GM23248 (cell line): ENCODE measurements at regions not wholly inside any gene's neighbourhood (a gene's known extent, or its start where the extent isn't known, plus 50 kb on each side); places are given as distances from the start of the nearest gene placed in this dataset.
"Not testable (repeated sequence)": the region's sequence is repeated elsewhere in the genome, so short reads cannot be mapped to it uniquely, and the experiment has no call there.

Experiments
- DNase-seq: peaks from one replicate; pipeline ENCODE4 v3.0.0-alpha.2; 2015
- H2AFZ ChIP-seq: fragments of 200-600 bp; sonication (generic); 2 replicates; pipeline ENCODE4 v1.6.1; 2016; ENCODE audit warnings: antibody characterized with exemption
- H3F3A ChIP-seq: fragments of 200-600 bp; sonication (generic); 2 replicates; pipeline ENCODE4 v1.6.1; 2016; ENCODE audit warnings: mild to moderate bottlenecking, antibody characterized with exemption, mixed run types; ENCODE audit not compliant: insufficient read depth
- H3K27ac ChIP-seq: fragments of 200-600 bp; sonication (generic); 2 replicates; pipeline ENCODE4 v1.5.1; 2016; ENCODE audit warnings: mild to moderate bottlenecking
- H3K27me3 ChIP-seq: fragments of 200-600 bp; sonication (generic); replicated peaks from 2 replicates; pipeline ENCODE4 v1.6.1; 2016; ENCODE audit warnings: mild to moderate bottlenecking; ENCODE audit not compliant: insufficient read depth
- H3K36me3 ChIP-seq: fragments of 200-600 bp; sonication (generic); 2 replicates; pipeline ENCODE4 v1.6.1; 2016; ENCODE audit warnings: low read depth, mild to moderate bottlenecking
- H3K4me1 ChIP-seq: fragments of 200-600 bp; sonication (generic); 2 replicates; pipeline ENCODE4 v1.6.1; 2016; ENCODE audit warnings: mild to moderate bottlenecking; ENCODE audit not compliant: insufficient read depth
- H3K4me2 ChIP-seq: fragments of 200-600 bp; sonication (generic); one replicate; pipeline ENCODE4 v1.6.1; 2016; ENCODE audit warnings: mild to moderate bottlenecking; ENCODE audit not compliant: unreplicated experiment
- H3K4me3 ChIP-seq: fragments of 200-600 bp; sonication (generic); 2 replicates; pipeline ENCODE4 v1.5.1; 2016; ENCODE audit warnings: mild to moderate bottlenecking
- H3K79me2 ChIP-seq: fragments of 200-600 bp; sonication (generic); 2 replicates; pipeline ENCODE4 v1.6.1; 2016; ENCODE audit warnings: mild to moderate bottlenecking; ENCODE audit not compliant: insufficient read depth
- H3K9ac ChIP-seq: fragments of 200-600 bp; sonication (generic); 2 replicates; pipeline ENCODE4 v1.6.1; 2016; ENCODE audit warnings: mild to moderate bottlenecking
- H3K9me2 ChIP-seq: fragments of 200-600 bp; sonication (generic); 2 replicates; pipeline ENCODE4 v1.6.1; 2016; ENCODE audit warnings: mixed run types, mild to moderate bottlenecking, moderate library complexity; ENCODE audit not compliant: insufficient read depth
- H3K9me3 ChIP-seq: fragments of 200-600 bp; sonication (generic); one replicate; pipeline ENCODE4 v1.6.1; 2017; ENCODE audit warnings: low read depth
- H4K20me1 ChIP-seq: fragments of 200-600 bp; sonication (generic); 2 replicates; pipeline ENCODE4 v1.6.0; 2016; ENCODE audit not compliant: insufficient read depth
- EZH2 ChIP-seq: fragments of 200-600 bp; sonication (generic); IDR thresholded peaks from 2 replicates; pipeline ENCODE4 v1.6.1; 2018; ENCODE audit warnings: antibody characterized with exemption, mild to moderate bottlenecking; ENCODE audit not compliant: insufficient read depth, poor library complexity, severe bottlenecking
- EZH2phosphoT487 ChIP-seq: fragments of 200-600 bp; sonication (generic); IDR thresholded peaks from 2 replicates; pipeline ENCODE4 v1.6.1; 2018; ENCODE audit warnings: antibody characterized with exemption, moderate library complexity, mild to moderate bottlenecking, low read depth; ENCODE audit not compliant: insufficient read depth
- WGBS, 2 experiments: methylation state at CpG; one replicate each; pipeline ENCODE4 v1.1.6; 2015 to 2017; ENCODE audit warnings: low lambda C conversion rate in 2 of 2, low coverage in 1 of 2; ENCODE audit errors: missing lambda C conversion rate in 2 of 2; 5-methylcytosine and 5-hydroxymethylcytosine counted together
- in situ Hi-C: fragments of 300-500 bp; cut with MboI; formaldehyde crosslinking; loops from 2 replicates; pipeline ENCODE4 v1.15.0; 2020

DNA sequence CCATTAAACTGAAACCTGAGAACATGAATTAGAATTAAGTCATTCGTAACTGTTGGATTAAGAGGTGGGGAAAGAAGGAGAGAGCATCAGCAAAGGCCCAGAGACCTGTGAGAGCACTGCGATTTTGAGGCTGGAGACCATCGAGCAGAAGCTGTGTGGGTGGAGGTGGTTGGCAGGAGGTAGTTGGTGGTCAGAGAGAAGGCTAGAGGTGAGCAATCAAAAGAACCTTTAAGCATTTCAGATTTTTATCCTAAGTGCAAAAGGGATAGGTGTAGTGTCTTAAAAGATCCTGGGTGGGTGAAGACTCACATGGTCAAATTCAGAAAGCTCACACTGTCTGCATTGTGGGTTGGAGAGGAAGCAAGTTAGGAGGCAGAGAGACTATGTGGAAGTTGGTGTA lies 65.1 kb upstream of the TEX264 start:
- no peak overlapping the region for H3K4me2 ChIP-seq
- in situ Hi-C loops, result no loop called here
- H4K20me1 ChIP-seq, result no peaks in the 10 kb centered on the region
- no peaks in the 10 kb centered on the region for H3K9me3 ChIP-seq
- no peak for DNase-seq
- no peaks in the 10 kb centered on the region for H3K9me2 ChIP-seq
- H3K27ac ChIP-seq, result no peak overlapping the region
- H3K36me3 ChIP-seq, result no peaks in the 10 kb centered on the region
- H3F3A ChIP-seq, result no peaks in the 10 kb centered on the region
- WGBS, 2 experiments, result 92 to 94% methylated on average over 3 of the region's 3 CpGs
- H3K4me3 ChIP-seq, result no peak overlapping the region
- no peaks in the 10 kb centered on the region for H3K4me1 ChIP-seq
- no peak overlapping the region for H2AFZ ChIP-seq
- no peak overlapping the region for H3K9ac ChIP-seq
- TF ChIP-seq EZH2, result no peak
- TF ChIP-seq EZH2phosphoT487, result no peak
- H3K27me3 ChIP-seq, result no peaks in the 10 kb centered on the region
- peaks cover 76% of the 10 kb centered on the region for H3K79me2 ChIP-seq

DNA sequence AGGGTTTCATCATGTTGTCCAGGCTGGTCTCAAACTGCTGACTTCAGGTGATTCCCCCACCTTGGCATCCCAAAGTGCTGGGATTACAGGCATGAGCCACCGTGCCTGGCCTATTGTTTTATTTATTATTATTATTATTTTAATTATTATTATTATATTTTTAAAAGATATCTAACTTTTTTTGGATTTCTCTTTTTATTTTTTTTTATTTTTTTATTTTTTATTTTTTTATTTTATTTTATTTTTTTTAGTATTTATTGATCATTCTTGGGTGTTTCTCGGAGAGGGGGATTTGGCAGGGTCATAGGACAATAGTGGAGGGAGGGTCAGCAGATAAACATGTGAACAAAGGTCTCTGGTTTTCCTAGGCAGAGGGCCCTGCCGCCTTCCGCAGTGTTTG lies 64.2 kb upstream of the TEX264 start:
- WGBS, 2 experiments, result 86 to 91% methylated on average over 4 of the region's 4 CpGs
- in situ Hi-C loops, result not testable (repeated sequence)

GRCh38 chr3:51607591-51608325 lies 63.3 kb upstream of the TEX264 start:
- 94 to 97% methylated on average over 5 to 57 of the region's 57 CpGs for WGBS, 2 experiments
- not testable (repeated sequence) for H2AFZ ChIP-seq, H3F3A ChIP-seq

More for the DNA sequence above, 64.2 kb upstream of the TEX264 start:
- not testable (repeated sequence) for H4K20me1 ChIP-seq, H3K9me2 ChIP-seq, H3K4me2 ChIP-seq, H3K9me3 ChIP-seq, DNase-seq, H3K9ac ChIP-seq, H3K27me3 ChIP-seq, H3K4me1 ChIP-seq, H2AFZ ChIP-seq, H3K4me3 ChIP-seq, H3F3A ChIP-seq, H3K27ac ChIP-seq, H3K36me3 ChIP-seq
- peaks cover 76% of the 10 kb centered on the region for H3K79me2 ChIP-seq

GRCh38 chr3:51610708-51611107 lies 60.3 kb upstream of the TEX264 start:
- Histone ChIP-seq H3K4me2 (no peak overlapping the region), H3K9ac (no peak overlapping the region), H3K9me3 (no peaks in the 10 kb centered on the region), H4K20me1 (0 out of 2 replicates have a peak, but pooled peaks cover 3% of the 10 kb centered on the region), H3K27ac (no peak overlapping the region), H3K27me3 (no peaks in the 10 kb centered on the region), H3K79me2 (peaks cover 77% of the 10 kb centered on the region), H2AFZ (no peak overlapping the region), H3K4me3 (no peak overlapping the region), H3F3A (no peaks in the 10 kb centered on the region), H3K9me2 (no peaks in the 10 kb centered on the region), H3K4me1 (no peaks in the 10 kb centered on the region), H3K36me3 (no peaks in the 10 kb centered on the region)
- WGBS, 2 experiments, result 50 to 54% methylated on average over 1 of the region's 1 CpG
- TF ChIP-seq EZH2phosphoT487 (no peak), EZH2 (no peak)
- in situ Hi-C loops, result no loop called here
- no peak for DNase-seq

More at GRCh38 chr3:51607591-51608325, 63.3 kb upstream of the TEX264 start:
- H4K20me1 ChIP-seq, H3K9me3 ChIP-seq, H3K4me2 ChIP-seq, H3K27me3 ChIP-seq, H3K36me3 ChIP-seq, H3K27ac ChIP-seq, H3K9ac ChIP-seq, H3K4me3 ChIP-seq, in situ Hi-C loops, H3K4me1 ChIP-seq, H3K9me2 ChIP-seq, DNase-seq: not testable (repeated sequence)
- H3K79me2 ChIP-seq, result peaks cover 76% of the 10 kb centered on the region

DNA sequence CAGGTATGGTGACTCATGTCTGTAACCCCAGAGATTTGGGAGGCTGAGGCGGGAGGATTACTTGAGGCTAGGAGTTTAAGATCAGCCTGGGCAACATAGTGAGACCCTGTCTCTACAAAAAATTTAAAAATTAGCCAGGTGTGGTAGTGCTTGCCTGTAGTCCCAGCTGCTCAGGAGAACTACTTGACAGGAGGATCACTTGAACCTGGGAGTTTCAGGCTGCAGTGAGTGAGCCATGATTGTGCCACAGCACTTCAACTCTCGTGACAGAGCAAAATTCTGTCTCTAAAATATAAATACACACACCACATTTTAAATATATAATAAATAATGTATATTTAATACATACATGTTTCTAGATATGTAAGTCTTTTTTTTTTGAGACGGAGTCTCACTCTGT lies 53.5 kb upstream of the TEX264 start:
- H3K27me3 ChIP-seq, result no peaks in the 10 kb centered on the region
- peaks cover 30% of the 10 kb centered on the region for H3K4me1 ChIP-seq
- 98 to 99% methylated on average over 3 of the region's 3 CpGs for WGBS, 2 experiments
- no peak overlapping the region for H3K27ac ChIP-seq
- no peaks in the 10 kb centered on the region for H3K36me3 ChIP-seq
- no peak for DNase-seq
- no peak overlapping the region for H3K9ac ChIP-seq
- in situ Hi-C loops, result no loop called here
- no peak overlapping the region for H3K4me3 ChIP-seq
- peaks cover 11% of the 10 kb centered on the region; the same call in 1 of the 2 replicates for H4K20me1 ChIP-seq
- no peaks in the 10 kb centered on the region for H3K9me3 ChIP-seq
- H3K9me2 ChIP-seq, result no peaks in the 10 kb centered on the region
- H2AFZ ChIP-seq, result no peak overlapping the region
- no peak for TF ChIP-seq EZH2
- no peak for TF ChIP-seq EZH2phosphoT487
- peaks cover 77% of the 10 kb centered on the region for H3K79me2 ChIP-seq
- H3K4me2 ChIP-seq, result no peak overlapping the region
- peaks cover 32% of the 10 kb centered on the region; the same call in 1 of the 2 replicates for H3F3A ChIP-seq

GRCh38 chr3:51618038-51618437 lies 53.0 kb upstream of the TEX264 start:
- Histone ChIP-seq H3K4me2 (peak overlapping the region; percentile 10), H3K4me1 (peaks cover 34% of the 10 kb centered on the region), H4K20me1 (peaks cover 11% of the 10 kb centered on the region; the same call in 1 of the 2 replicates), H3K79me2 (peaks cover 72% of the 10 kb centered on the region), H3F3A (peaks cover 37% of the 10 kb centered on the region; the same call in 1 of the 2 replicates)
- H3K9me3 ChIP-seq, in situ Hi-C loops, H3K4me3 ChIP-seq, H3K36me3 ChIP-seq, H2AFZ ChIP-seq, H3K9me2 ChIP-seq, H3K27me3 ChIP-seq, H3K9ac ChIP-seq, H3K27ac ChIP-seq: not testable (repeated sequence)
- WGBS, 2 experiments, result 21 to 23% methylated on average over 8 of the region's 8 CpGs
- peak; percentile 43 for DNase-seq
